SK-N-MC (cell line): ENCODE measurements at regions not wholly inside any gene's neighbourhood (a gene's known extent, or its start where the extent isn't known, plus 50 kb on each side); places are given as distances from the start of the nearest gene placed in this dataset.

Source experiments
- DNase-seq: peaks from one replicate; pipeline ENCODE4 v3.0.0-alpha.2; 2011; ENCODE audit warnings: low read depth, low spot score
- H3K27ac ChIP-seq: fragments of 200-600 bp; sonication (generic); 2 replicates; pipeline ENCODE4 v1.5.1; 2016; ENCODE audit warnings: mixed run types
- H3K36me3 ChIP-seq: fragments of 200-600 bp; sonication (generic); 2 replicates; pipeline ENCODE4 v1.6.1; 2017; ENCODE audit warnings: antibody characterized with exemption, low read length, mixed read lengths; ENCODE audit not compliant: insufficient read depth
- H3K4me3 ChIP-seq: fragments of 200-600 bp; sonication (generic); 2 replicates; pipeline ENCODE4 v1.5.1; 2016
- H3K9ac ChIP-seq: fragments of 200-600 bp; sonication (generic); 2 replicates; pipeline ENCODE4 v1.8.0; 2017; ENCODE audit warnings: mixed run types, mixed read lengths; ENCODE audit not compliant: insufficient read length
- H3K9me3 ChIP-seq: fragments of 200-600 bp; sonication (generic); 2 replicates; pipeline ENCODE4 v1.6.1; 2017; ENCODE audit warnings: low read depth, mild to moderate bottlenecking, antibody characterized with exemption, low read length, moderate library complexity, mixed read lengths
- EZH2 ChIP-seq: fragments of 200-600 bp; sonication (generic); IDR thresholded peaks from one replicate; pipeline ENCODE4 v1.6.1; 2017; ENCODE audit warnings: antibody characterized with exemption
- FOXP2 ChIP-seq: optimal IDR thresholded peaks from 2 replicates; pipeline ENCODE3; 2011; ENCODE audit warnings: mild to moderate bottlenecking, moderate library complexity; ENCODE audit not compliant: insufficient read depth; ENCODE audit errors: extremely low read length, control extremely low read depth
- POLR2AphosphoS5 ChIP-seq: IDR thresholded peaks from 2 replicates; pipeline ENCODE4 v1.6.1; 2012; ENCODE audit warnings: mild to moderate bottlenecking, low read depth, low read length, borderline replicate concordance

GRCh38 chr5:23389291-23390101 lies 117.9 kb upstream of the PRDM9 start:
- Histone ChIP-seq H3K9ac (no peak overlapping the region), H3K9me3 (no peaks in the 10 kb centered on the region; the same call in 1 of the 2 replicates), H3K36me3 (no peaks in the 10 kb centered on the region), H3K4me3 (no peak overlapping the region), H3K27ac (no peak overlapping the region)
- no peak for DNase-seq
- TF ChIP-seq EZH2, result no peak
- no peak for TF ChIP-seq FOXP2
- TF ChIP-seq POLR2AphosphoS5, result no peak

- Histone ChIP-seq H3K9me3 (no peaks in the 10 kb centered on the region), H3K9ac (no peak overlapping the region), H3K4me3 (no peak overlapping the region), H3K27ac (no peak overlapping the region), H3K36me3 (no peaks in the 10 kb centered on the region)
- DNase-seq, result no peak
- TF ChIP-seq FOXP2, result no peak
- TF ChIP-seq POLR2AphosphoS5, result no peak
- no peak for TF ChIP-seq EZH2
Measured at GRCh38 chr5:23385036-23385435, 122.4 kb upstream of the PRDM9 start.

DNA sequence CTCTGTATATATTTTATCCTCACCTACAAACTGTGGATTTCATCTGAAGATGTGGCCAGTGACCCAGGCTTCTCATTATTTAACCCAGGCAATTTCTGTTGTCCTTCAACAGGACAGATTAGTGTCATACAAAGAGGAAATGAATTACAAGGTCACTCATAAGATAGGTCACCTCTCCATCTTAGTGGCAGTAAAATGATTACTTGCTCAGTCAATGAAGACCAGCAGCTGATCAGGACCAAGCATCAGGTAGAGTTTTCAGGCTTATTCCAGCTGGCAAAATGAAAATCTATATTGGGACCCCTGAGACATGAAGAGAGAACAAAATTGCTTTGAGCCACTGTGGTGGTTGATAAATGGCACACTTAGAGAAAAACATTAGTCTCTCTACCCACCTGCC lies 135.2 kb upstream of the PRDM9 start:
- no peak overlapping the region for H3K4me3 ChIP-seq
- H3K36me3 ChIP-seq, result no peaks in the 10 kb centered on the region
- no peak for TF ChIP-seq EZH2
- TF ChIP-seq FOXP2, result no peak
- TF ChIP-seq POLR2AphosphoS5, result no peak
- no peak overlapping the region for H3K27ac ChIP-seq
- H3K9me3 ChIP-seq, result no peaks in the 10 kb centered on the region
- H3K9ac ChIP-seq, result no peak overlapping the region
- DNase-seq, result no peak

- no peak for TF ChIP-seq POLR2AphosphoS5
- TF ChIP-seq EZH2, result no peak
- no peak for TF ChIP-seq FOXP2
- DNase-seq, result no peak
- Histone ChIP-seq H3K4me3 (no peak overlapping the region), H3K27ac (no peak overlapping the region), H3K9ac (no peak overlapping the region), H3K9me3 (no peaks in the 10 kb centered on the region), H3K36me3 (no peaks in the 10 kb centered on the region)
Measured at GRCh38 chr5:23368393-23368792, 139.0 kb upstream of the PRDM9 start.

GRCh38 chr5:23367874-23368273 lies 139.5 kb upstream of the PRDM9 start:
- no peaks in the 10 kb centered on the region for H3K9me3 ChIP-seq
- no peak overlapping the region for H3K9ac ChIP-seq
- H3K4me3 ChIP-seq, result no peak overlapping the region
- no peaks in the 10 kb centered on the region for H3K36me3 ChIP-seq
- no peak for TF ChIP-seq POLR2AphosphoS5
- TF ChIP-seq FOXP2, result no peak
- TF ChIP-seq EZH2, result no peak
- H3K27ac ChIP-seq, result no peak overlapping the region
- DNase-seq, result no peak

DNA sequence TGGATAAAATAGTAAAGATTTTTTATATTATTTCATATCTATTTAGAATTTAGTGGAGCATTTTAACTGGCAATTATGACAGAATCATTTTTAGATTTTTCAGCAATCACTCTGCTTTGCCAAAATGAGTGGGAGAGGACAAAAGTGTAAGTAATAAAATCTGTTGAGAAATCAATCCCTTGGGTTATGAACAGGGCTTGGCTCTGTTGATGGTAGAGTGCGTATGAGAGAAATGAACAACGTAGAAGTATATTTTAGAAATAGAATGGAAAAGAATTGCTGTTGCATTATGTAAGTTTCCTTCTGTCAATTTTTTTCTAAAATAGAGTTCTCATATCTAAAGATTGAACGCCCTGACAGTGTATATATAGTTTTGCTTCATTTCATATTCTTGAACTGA lies 154.1 kb upstream of the PRDM9 start:
- Histone ChIP-seq H3K9me3 (no peaks in the 10 kb centered on the region), H3K4me3 (no peak overlapping the region), H3K36me3 (no peaks in the 10 kb centered on the region), H3K9ac (no peak overlapping the region), H3K27ac (no peak overlapping the region)
- TF ChIP-seq EZH2 (no peak), FOXP2 (no peak), POLR2AphosphoS5 (no peak)
- no peak for DNase-seq

- Histone ChIP-seq H3K9me3 (no peaks in the 10 kb centered on the region), H3K36me3 (no peaks in the 10 kb centered on the region), H3K9ac (no peak overlapping the region), H3K27ac (no peak overlapping the region), H3K4me3 (no peak overlapping the region)
- no peak for TF ChIP-seq EZH2
- no peak for TF ChIP-seq POLR2AphosphoS5
- TF ChIP-seq FOXP2, result no peak
- DNase-seq, result no peak
Measured at GRCh38 chr5:23352446-23352845, 155.0 kb upstream of the PRDM9 start.

DNA sequence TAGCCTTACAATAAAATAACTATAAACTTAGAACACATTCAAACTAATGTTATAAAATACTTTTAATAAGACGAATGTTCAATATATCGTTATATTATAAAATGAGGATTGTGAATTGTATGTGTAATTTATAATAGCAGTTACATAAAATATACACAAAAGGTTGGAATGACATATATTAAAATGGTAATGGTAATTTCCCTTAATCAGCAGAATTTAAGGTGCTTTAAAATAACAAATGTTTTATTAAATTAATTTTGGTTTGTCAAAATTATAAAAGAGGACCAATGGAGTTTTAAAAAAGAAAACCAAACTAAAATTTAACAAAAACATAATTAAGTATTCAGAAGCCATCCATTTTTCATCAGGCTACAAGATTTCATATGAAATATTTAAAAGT lies 164.3 kb upstream of the PRDM9 start:
- H3K4me3 ChIP-seq, result no peak overlapping the region
- no peak for DNase-seq
- H3K27ac ChIP-seq, result no peak overlapping the region
- TF ChIP-seq POLR2AphosphoS5 (no peak), EZH2 (no peak), FOXP2 (no peak)
- H3K36me3 ChIP-seq, result no peaks in the 10 kb centered on the region
- no peaks in the 10 kb centered on the region for H3K9me3 ChIP-seq
- H3K9ac ChIP-seq, result no peak overlapping the region
